ENCODE measurements at regions not wholly inside any gene's neighbourhood (a gene's known extent, or its start where the extent isn't known, plus 50 kb on each side); places are given as distances from the start of the nearest gene placed in this dataset.

- Histone ChIP-seq H3K36me3 (ENCODE audit: low read depth) (no peaks in the 10 kb centered on the region), H2AFZ (no peak overlapping the region), H3K27ac (no peak overlapping the region), H3K4me2 (no peak overlapping the region), H3K4me3 (no peak overlapping the region), H3F3A (ENCODE audit: insufficient read depth, low read depth) (no peaks in the 10 kb centered on the region), H3K9me2 (ENCODE audit: insufficient read depth) (no peaks in the 10 kb centered on the region), H3K4me1 (replicated peaks; ENCODE audit: insufficient read depth) (peaks cover 10% of the 10 kb centered on the region), H3K9me3 (ENCODE audit: insufficient read depth, low read depth) (no peaks in the 10 kb centered on the region), H4K20me1 (ENCODE audit: insufficient read depth) (no peaks in the 10 kb centered on the region), H3K27me3 (ENCODE audit: insufficient read depth, low read depth) (no peaks in the 10 kb centered on the region), H3K79me2 (ENCODE audit: low read depth) (no peaks in the 10 kb centered on the region)
- ChIA-PET CTCF (no interaction called here), POLR2A (ENCODE audit: unreplicated experiment) (no interaction called here)
- TF ChIP-seq CTCF (conservative IDR thresholded peaks at IDR 0.05): no peak
- no peak for TF ChIP-seq EZH2 (IDR thresholded peaks at IDR 0.05; ENCODE audit: low read depth)
- intact Hi-C loops (cut with micrococcal nuclease; ENCODE audit: unreplicated experiment): no loop called here
- no peak for DNase-seq
- BruUV-seq (replicated peaks): no TSS peak
These were observed 384.4 kb upstream of the KLF6 start for GRCh38 chr10:4169448-4169847.

- Histone ChIP-seq H4K20me1 (ENCODE audit: insufficient read depth) (no peaks in the 10 kb centered on the region), H3K27ac (no peak overlapping the region), H3K9me2 (ENCODE audit: insufficient read depth) (no peaks in the 10 kb centered on the region), H3K9me3 (ENCODE audit: insufficient read depth, low read depth) (no peaks in the 10 kb centered on the region), H3K79me2 (ENCODE audit: low read depth) (no peaks in the 10 kb centered on the region), H3K4me3 (no peak overlapping the region), H3F3A (ENCODE audit: insufficient read depth, low read depth) (no peaks in the 10 kb centered on the region), H3K27me3 (ENCODE audit: insufficient read depth, low read depth) (no peaks in the 10 kb centered on the region), H3K36me3 (ENCODE audit: low read depth) (no peaks in the 10 kb centered on the region), H3K4me2 (no peak overlapping the region), H2AFZ (no peak overlapping the region), H3K4me1 (replicated peaks; ENCODE audit: insufficient read depth) (peaks cover 10% of the 10 kb centered on the region)
- TF ChIP-seq EZH2 (IDR thresholded peaks at IDR 0.05; ENCODE audit: low read depth) (no peak), CTCF (conservative IDR thresholded peaks at IDR 0.05) (no peak)
- POLR2A ChIA-PET (ENCODE audit: unreplicated experiment): no interaction called here
- intact Hi-C loops (cut with micrococcal nuclease; ENCODE audit: unreplicated experiment): no loop called here
- no peak for DNase-seq
- CTCF ChIA-PET: no interaction called here
- BruUV-seq (replicated peaks): no TSS peak
These were observed 382.2 kb upstream of the KLF6 start for GRCh38 chr10:4167216-4167615.

DNA sequence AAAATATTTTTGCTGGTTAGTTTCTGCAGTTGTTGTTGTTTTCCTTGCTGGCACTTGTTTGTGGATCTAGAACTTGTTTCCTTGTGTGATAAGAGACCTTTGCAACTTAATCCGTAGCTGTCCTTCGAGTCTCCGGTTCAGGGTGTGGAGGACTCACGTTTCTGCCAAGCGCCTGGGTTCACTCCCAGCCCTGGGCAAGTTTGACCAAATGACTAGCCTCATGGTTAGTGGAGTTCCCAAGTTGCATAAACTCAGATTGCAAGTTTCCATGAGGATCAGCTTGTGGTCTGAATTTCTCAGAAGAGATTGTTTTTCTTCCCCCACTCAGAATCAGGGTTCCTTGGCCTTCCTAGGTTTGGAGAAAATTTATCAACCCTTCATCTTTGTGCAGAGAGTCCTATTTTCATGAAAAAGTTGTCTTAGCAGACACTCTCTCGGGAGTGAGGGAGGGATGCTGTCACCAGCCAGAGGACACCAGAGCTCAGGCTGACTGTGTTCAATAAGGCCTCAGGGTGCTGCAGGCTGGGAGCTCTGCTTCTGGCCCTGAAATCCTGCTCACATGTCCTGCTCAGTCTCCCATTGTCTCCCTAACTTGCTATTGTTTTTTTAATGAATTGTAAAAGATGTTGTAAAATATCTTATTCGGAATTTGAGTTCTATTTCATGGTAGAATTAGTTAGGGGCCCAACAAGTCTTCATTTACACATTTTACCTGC lies 377.7 kb upstream of the KLF6 start:
- no peaks in the 10 kb centered on the region for H3K36me3 ChIP-seq (ENCODE audit: low read depth)
- no peak overlapping the region for H3K27ac ChIP-seq
- TF ChIP-seq CTCF (conservative IDR thresholded peaks at IDR 0.05) (no peak), EZH2 (IDR thresholded peaks at IDR 0.05; ENCODE audit: low read depth) (no peak)
- no peak overlapping the region for H3K4me2 ChIP-seq
- ChIA-PET POLR2A (ENCODE audit: unreplicated experiment) (no interaction called here), CTCF (no interaction called here)
- no peaks in the 10 kb centered on the region for H3K4me1 ChIP-seq (replicated peaks; ENCODE audit: insufficient read depth)
- no peaks in the 10 kb centered on the region for H3K9me2 ChIP-seq (ENCODE audit: insufficient read depth)
- no peak for DNase-seq
- H3F3A ChIP-seq (ENCODE audit: insufficient read depth, low read depth): no peaks in the 10 kb centered on the region
- no peak overlapping the region for H3K4me3 ChIP-seq
- no peaks in the 10 kb centered on the region for H3K9me3 ChIP-seq (ENCODE audit: insufficient read depth, low read depth)
- no peaks in the 10 kb centered on the region for H3K79me2 ChIP-seq (ENCODE audit: low read depth)
- H3K27me3 ChIP-seq (ENCODE audit: insufficient read depth, low read depth): no peaks in the 10 kb centered on the region
- intact Hi-C loops (cut with micrococcal nuclease; ENCODE audit: unreplicated experiment): no loop called here
- H2AFZ ChIP-seq: no peak overlapping the region
- BruUV-seq (replicated peaks): no TSS peak
- H4K20me1 ChIP-seq (ENCODE audit: insufficient read depth): no peaks in the 10 kb centered on the region
